HG03469 (cell line): ENCODE measurements at regions not wholly inside any gene's neighbourhood (a gene's known extent, or its start where the extent isn't known, plus 50 kb on each side); places are given as distances from the start of the nearest gene placed in this dataset.

Source experiments
- ATAC-seq: cut with Tn5 transposase; IDR thresholded peaks from one replicate; pipeline ENCODE4 v1.9.1; 2021; ENCODE audit warnings: mild to moderate bottlenecking, moderate library complexity, moderate number of reproducible peaks; ENCODE audit not compliant: unreplicated experiment

DNA sequence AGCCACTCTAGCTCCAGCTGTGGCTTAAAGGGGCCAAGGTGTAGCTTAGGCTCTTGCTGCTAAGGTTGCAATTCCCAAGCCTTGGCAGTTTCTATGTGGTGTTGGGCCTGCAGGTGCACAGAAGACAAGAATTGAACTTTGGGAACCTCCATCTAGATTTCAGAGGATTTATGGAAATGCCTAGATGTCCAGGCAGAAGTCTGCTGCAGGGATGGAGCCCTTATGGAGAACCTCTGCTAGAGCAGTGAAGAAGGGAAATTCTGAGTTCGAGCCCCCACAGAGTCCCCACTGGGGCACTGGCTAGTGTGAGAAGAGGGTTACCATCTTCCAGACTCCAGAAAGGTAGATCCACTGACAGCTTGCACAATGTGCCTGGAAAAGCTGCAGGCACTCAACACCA lies 694.7 kb downstream of the SLC16A7 start:
- ATAC-seq, result no peak

GRCh38 chr12:60308366-60308991 lies 712.6 kb downstream of the SLC16A7 start:
- ATAC-seq, result no peak

DNA sequence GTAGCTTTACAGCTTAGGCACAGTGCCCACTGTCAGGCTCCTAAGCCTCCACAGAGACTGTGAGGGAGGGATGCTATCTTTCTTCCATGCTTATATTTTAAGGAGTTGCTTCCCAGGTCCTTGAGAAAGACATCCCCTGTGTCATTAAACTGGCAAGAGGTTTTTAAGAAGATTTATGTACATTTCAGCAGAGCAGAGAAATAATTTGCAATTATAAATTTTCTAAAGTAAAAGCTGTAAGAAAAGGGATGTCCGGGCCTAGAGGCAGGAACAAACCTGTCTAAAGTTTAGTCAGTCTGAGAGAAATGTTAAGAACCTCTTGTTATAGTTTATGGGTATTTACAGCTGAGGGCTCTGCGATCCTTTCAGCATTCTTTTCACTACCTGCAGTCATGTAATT lies 716.1 kb downstream of the SLC16A7 start:
- no peak for ATAC-seq

DNA sequence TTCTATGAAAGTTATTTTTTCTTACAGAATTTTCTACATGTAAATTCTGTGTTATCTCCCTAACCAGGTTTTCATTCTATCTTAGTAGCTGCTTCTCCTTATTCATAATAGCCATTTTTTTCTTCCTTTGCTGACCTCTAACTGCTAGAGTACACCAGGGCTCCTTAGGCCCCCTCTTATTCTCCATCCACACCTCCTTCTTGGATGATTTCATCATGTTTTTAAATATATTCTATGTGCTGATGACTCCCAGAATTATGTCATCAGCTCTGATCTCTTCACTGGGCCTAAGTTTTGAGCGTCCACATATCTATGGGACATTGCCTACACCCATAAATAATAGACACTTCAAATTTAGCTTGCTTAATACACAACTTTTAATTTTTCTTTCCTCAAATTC lies 721.5 kb downstream of the SLC16A7 start:
- ATAC-seq, result no peak

GRCh38 chr12:60324746-60325145 lies 728.9 kb downstream of the SLC16A7 start:
- no peak for ATAC-seq

GRCh38 chr12:60333461-60333860 lies 737.6 kb downstream of the SLC16A7 start:
- ATAC-seq, result no peak

GRCh38 chr12:60335745-60336144 lies 739.9 kb downstream of the SLC16A7 start:
- ATAC-seq, result no peak

DNA sequence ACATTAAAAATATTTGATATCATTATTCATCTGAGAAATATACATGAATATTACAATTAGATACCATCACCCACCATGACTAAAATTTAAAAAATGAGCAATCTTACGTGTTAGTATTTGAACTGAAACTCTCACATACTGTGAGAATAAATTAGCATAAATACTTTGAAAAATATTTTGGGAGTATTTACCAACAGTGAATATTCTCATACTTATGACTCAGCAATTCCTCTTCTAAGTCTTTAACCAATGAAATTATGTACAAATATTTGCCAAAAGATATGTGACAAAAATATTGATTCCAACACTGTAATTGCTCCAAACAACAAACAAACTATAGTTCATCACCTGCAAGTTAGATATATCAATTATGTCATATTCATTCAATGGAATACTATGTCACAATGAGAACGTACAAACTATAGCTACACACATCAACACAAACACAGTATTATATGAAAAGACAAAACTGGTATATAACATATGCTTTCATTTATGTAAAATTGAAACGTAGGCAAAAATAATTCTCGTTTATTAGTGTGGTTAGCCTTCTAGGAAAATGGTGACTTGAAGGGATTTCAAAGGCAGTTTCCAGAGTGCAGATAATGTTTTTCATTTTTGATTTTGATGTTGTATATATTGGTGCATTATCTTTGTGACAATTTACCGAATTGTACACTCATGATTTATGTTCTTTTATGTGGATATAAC lies 742.2 kb downstream of the SLC16A7 start:
- no peak for ATAC-seq

GRCh38 chr12:60345442-60345841 lies 749.6 kb downstream of the SLC16A7 start:
- ATAC-seq, result no peak

- no peak for ATAC-seq
Measured at GRCh38 chr12:60349232-60349978, 753.6 kb downstream of the SLC16A7 start.

GRCh38 chr12:60387356-60387755 lies 791.5 kb downstream of the SLC16A7 start:
- no peak for ATAC-seq

- no peak for ATAC-seq
Measured at GRCh38 chr12:60391051-60391450, 795.2 kb downstream of the SLC16A7 start.

GRCh38 chr12:60391791-60392190 lies 796.0 kb downstream of the SLC16A7 start:
- ATAC-seq, result no peak

DNA sequence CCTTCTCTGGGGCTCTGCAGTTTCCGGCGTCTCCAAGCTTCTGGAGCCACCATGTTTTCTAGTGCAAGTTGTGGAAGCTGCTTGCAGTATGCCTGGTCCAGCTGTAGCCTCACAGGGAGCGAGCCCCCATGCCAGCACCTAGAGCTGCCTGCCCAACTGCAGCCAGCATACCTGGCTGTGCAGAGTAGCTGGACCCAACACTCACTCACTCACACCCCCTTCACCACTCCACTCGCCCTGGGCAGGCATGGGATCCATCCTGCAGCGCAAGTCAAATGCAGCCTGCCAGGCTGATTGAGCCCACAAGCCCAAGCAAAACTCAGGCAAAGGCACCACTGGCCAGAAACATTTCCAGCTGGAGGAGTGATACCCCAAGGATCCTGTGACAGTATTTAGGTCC lies 797.3 kb downstream of the SLC16A7 start:
- ATAC-seq, result no peak

GRCh38 chr12:60394665-60395064 lies 798.8 kb downstream of the SLC16A7 start:
- no peak for ATAC-seq

DNA sequence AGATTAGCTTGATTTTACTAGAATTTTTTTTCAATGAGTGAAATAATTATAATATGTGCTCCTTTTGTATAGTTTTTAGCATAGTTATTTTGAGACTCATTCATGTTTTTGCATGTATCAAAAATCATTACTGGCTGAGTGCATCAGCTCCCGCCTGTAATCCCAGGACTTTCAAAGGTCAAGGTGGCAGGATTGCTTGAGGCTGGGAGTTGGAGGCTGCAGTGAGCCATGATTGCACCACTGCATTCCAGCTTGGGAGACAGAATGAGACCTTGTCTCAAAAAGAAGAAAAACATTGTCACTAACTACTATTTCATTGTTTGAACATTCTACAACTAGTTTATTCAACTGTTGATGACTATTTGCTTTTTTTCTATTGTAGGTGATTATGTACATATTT lies 802.7 kb downstream of the SLC16A7 start:
- ATAC-seq, result no peak

DNA sequence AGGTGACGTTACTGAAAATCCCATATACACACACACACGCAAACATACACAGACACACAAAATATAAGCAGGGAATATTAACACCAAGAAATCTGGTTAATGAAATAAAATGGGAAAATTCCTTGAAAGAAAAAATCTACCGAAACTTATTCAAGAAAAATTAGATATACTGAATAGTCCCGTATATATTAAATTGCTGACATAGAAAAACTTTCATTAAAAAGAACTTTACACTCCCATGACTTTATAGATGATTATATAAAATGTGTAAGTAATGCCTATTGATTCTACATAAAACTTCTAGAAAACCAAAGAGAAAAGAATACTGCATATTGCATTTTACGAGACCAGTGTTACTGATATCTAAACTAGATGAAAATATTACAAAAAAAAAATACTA lies 803.2 kb downstream of the SLC16A7 start:
- ATAC-seq, result no peak

- no peak for ATAC-seq
Measured at GRCh38 chr12:60402996-60403395, 807.2 kb downstream of the SLC16A7 start.

DNA sequence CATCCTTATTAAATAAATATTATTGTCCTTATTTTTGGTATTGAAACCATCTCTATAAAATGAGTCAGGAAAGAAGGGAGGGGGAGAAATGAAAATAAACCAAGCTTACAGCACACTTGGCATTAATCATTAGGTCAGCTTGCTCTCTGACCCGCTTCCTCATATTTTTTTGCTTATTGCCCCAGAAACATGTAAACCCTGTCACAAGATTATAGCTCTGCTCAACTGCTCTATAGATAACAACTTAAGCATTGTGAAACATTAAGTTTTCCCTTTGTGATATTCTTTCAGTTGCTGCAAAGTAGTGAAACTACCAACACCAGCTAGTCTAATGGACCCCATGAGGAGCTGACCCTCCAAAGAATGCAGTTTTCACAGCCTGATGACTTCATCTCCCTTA lies 819.5 kb downstream of the SLC16A7 start:
- no peak for ATAC-seq

- no peak for ATAC-seq
Measured at GRCh38 chr12:60419986-60420385, 824.2 kb downstream of the SLC16A7 start.

DNA sequence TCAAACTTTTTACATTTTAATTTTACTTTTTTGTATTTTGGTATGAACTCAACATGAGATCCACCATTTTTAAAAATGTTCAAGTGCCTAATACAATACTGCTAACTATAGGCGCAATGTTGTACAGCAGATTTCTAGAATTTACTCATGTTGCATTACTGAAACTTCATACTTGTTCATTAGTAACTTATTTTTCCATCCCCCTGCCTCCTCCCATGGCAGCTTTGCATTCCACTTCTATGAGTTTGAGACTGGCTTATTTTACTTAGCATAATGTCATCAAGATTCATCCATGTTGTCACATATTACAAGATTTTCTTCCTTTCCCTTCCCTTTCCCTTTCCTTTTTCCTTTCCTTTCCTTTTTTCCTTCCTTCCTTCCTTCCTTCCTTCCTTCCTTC lies 825.9 kb downstream of the SLC16A7 start:
- no peak for ATAC-seq

DNA sequence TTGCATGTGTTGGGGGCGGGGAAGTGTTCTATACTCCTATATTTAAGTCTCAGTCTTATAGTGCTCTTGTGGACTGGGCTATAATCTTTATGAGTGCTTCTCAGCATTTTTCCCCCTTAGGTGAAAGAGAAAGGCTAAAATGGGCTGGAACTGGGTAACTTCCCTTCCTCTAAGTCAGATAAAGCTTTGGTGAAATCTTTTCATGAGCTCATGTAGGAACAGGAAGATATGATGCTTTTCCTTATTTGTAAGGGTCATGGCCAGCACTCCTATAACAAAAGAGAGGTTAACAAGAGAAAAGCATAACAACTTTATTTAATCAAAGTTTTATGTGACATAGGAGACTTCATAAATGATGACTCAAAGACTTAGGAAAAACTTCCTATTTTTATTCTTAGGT lies 841.5 kb downstream of the SLC16A7 start:
- no peak for ATAC-seq
